GM10248 (cell line): ENCODE measurements at regions not wholly inside any gene's neighbourhood (a gene's known extent, or its start where the extent isn't known, plus 50 kb on each side); places are given as distances from the start of the nearest gene placed in this dataset.

Experiments
- CTCF ChIA-PET: fragments of 300-600 bp; sonication (Branson Sonifier 250); formaldehyde crosslinking; extraction: SDS; loops from one replicate; lab custom pipeline; 2021; ENCODE audit warnings: antibody characterized with exemption; lab: Yijun Ruan, JAX
- POLR2A ChIA-PET: fragments of 350-650 bp; sonication (Branson Sonifier 250); formaldehyde crosslinking; extraction: SDS; loops from one replicate; lab custom pipeline; 2020; ENCODE audit warnings: antibody characterized with exemption; lab: Yijun Ruan, JAX
- DNase-seq: peaks from one replicate; pipeline ENCODE4 v3.0.0; 2012; ENCODE audit errors: extremely low spot score
- TF ChIP-seq, protein P1 (sequence below): IDR thresholded peaks from 2 replicates; pipeline ENCODE4 v1.5.1; 2012; ENCODE audit warnings: mild to moderate bottlenecking, low read depth; ENCODE audit errors: extremely low read depth, missing control alignments, control extremely low read depth

DNA sequence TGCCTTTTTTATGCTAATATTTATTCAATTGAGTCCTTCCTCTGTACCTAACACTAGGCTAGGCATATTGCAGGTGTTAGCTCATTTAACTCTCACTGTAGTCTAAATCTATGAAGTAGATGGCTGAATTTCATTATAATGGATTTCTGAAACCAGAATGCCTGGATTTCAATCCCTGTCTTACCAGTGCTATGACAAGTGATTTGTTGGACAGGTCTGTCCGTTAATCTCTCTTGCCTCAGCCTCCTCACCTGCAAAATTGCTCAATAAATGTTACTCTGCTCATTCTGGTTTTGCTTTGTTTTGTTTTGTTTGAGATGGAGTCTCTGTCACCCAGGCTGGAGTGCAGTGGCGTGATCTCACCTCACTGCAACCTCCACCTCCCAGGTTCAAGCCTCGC is 146.1 kb upstream of the ADGRL2 start:
- ChIA-PET CTCF (interaction anchor here (1.3 kb wide), 1 partner anchor 17 kb away, joined by 4 read pairs; no protein-coding TSS in a partner anchor), POLR2A (no interaction called here)
- DNase-seq, result no peak
- TF ChIP-seq, protein P1, sequence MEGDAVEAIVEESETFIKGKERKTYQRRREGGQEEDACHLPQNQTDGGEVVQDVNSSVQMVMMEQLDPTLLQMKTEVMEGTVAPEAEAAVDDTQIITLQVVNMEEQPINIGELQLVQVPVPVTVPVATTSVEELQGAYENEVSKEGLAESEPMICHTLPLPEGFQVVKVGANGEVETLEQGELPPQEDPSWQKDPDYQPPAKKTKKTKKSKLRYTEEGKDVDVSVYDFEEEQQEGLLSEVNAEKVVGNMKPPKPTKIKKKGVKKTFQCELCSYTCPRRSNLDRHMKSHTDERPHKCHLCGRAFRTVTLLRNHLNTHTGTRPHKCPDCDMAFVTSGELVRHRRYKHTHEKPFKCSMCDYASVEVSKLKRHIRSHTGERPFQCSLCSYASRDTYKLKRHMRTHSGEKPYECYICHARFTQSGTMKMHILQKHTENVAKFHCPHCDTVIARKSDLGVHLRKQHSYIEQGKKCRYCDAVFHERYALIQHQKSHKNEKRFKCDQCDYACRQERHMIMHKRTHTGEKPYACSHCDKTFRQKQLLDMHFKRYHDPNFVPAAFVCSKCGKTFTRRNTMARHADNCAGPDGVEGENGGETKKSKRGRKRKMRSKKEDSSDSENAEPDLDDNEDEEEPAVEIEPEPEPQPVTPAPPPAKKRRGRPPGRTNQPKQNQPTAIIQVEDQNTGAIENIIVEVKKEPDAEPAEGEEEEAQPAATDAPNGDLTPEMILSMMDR, result no peak

DNA sequence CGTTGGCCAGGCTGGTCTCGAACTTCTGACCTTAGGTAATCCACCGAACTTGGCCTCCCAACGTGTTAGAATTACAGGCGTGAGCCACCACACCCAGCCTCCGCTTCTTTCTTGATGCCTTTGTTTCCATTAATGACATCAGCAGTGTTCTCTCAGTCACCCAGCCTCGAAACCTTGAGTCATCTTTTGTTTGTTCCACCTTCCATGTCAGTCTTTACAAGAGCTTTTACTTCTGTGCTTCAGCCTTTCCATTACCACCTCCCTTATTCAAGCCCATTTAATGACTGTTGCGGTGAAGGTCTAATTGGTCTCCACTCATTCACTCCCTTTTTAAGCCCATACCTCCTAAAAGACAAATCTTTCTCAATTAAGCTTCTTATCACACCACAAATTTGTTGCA is 146.6 kb upstream of the ADGRL2 start:
- POLR2A ChIA-PET, result no interaction called here
- TF ChIP-seq, protein P1, result no peak
- DNase-seq, result no peak
- CTCF ChIA-PET, result interaction anchor here (0.9 to 1.3 kb wide), 2 partner anchors 9 to 18 kb away, joined by 3 to 4 read pairs; no protein-coding TSS in a partner anchor

DNA sequence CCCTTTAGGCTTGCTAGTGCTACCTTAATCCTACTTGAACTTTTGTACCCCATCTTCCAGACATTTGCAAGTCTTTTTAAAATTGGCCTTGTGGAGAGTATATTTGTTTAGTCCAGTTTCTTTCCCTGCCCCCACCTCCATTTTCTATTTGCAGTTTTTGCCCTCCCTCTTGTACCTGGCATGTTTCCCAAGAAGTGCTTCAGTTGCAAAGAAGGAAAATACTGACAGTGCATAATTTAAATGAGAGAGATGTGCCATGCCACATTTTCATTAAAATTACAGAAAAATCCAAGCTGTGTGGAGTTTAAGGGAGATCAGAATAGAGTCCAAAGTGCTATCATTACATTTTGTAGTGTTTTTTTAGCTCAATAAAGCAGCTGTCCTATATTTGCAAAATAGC is 150.0 kb upstream of the ADGRL2 start:
- ChIA-PET POLR2A (no interaction called here), CTCF (interaction anchor here (1.2 kb wide), 1 partner anchor 13 kb away, joined by 3 read pairs; no protein-coding TSS in a partner anchor)
- DNase-seq, result no peak
- TF ChIP-seq, protein P1, result no peak

DNA sequence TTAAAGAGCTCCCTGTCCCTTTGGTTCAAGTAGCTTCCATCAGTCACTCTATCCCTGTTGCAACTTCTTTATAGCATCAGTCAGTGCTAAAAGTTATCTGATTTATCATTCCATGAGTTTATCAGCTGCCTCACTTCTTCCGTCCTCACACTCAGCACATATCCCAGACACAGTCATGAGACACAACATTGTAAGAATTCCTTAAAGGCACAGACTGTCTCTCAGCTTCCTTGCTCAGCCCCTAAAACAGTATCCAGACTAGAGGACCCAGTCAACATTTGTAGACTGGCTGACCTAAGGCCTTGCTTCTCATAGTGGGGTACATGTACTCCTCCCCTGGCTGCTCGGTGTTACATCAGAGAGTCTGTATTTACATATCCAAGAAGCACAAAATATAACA is 164.9 kb upstream of the ADGRL2 start:
- ChIA-PET POLR2A (no interaction called here), CTCF (interaction anchor here (1.6 kb wide), 1 partner anchor 8 kb away, joined by 3 read pairs; no protein-coding TSS in a partner anchor)
- TF ChIP-seq, protein P1, result no peak
- DNase-seq, result no peak

DNA sequence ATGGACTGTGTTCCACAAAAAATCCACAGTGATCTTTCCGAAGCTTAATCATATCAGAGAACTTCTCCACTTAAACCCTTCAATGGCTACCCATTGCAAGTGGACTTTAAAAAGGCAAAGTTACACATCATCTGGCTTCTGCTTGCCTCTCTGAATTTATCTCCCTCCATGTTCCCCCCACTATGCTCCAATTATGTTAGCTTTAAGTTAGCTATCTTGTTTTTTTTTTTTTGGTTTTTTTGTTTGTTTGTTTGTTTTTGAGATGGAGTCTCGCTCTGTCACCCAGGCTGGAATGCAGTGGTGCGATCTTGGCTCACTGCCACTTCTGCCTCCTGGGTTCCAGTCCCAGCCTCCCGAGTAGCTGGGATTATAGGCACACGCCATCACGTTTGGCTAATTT is 166.4 kb upstream of the ADGRL2 start:
- TF ChIP-seq, protein P1, result no peak
- no peak for DNase-seq
- POLR2A ChIA-PET, result no interaction called here
- CTCF ChIA-PET, result no interaction called here

DNA sequence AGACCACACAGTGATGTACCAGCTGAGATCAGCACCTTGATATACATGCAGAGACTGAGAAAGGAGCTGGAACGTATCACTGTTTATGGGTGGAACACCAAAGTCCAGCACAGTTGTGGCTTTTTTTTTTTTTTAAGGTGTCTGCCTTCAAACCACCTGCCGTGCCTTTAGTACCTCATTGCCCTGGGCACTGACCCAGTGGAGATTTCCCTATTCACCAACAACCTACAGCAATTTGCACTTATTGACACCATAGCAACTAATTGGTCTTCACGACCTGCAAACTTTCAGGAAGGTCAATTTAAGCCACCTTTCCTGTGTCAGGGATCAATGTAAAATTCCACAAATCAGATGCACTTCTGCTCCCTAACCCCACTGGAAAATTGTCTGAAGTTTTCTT is 181.6 kb upstream of the ADGRL2 start:
- TF ChIP-seq, protein P1, result no peak
- CTCF ChIA-PET, result no interaction called here
- no peak for DNase-seq
- POLR2A ChIA-PET, result no interaction called here
